Right atrium auricular region (tissue), 2 donors: ENCODE measurements at regions not wholly inside any gene's neighbourhood (a gene's known extent, or its start where the extent isn't known, plus 50 kb on each side); places are given as distances from the start of the nearest gene placed in this dataset.

Experiments used
- DNase-seq: peaks from one replicate; pipeline ENCODE4 v3.0.0-alpha.2; 2019; ENCODE audit warnings: low spot score
- H3K27ac ChIP-seq, 2 donors: fragments of 200-600 bp; sonication (generic); 1 replicate in 1 of 2; 2 replicates in 1 of 2; pipeline ENCODE4 v1.5.1; 2016 to 2019
- H3K27me3 ChIP-seq, 2 donors: fragments of 200-600 bp; sonication (generic); one replicate each; pipeline versions ENCODE4 v1.5.1 to v1.6.0; 2017 to 2019
- H3K36me3 ChIP-seq: fragments of 200-600 bp; sonication (generic); one replicate; pipeline ENCODE4 v1.5.1; 2016
- H3K4me1 ChIP-seq, 2 donors: fragments of 200-600 bp; sonication (generic); one replicate each; pipeline versions ENCODE4 v1.5.1 to v1.6.0; 2017 to 2019
- H3K4me3 ChIP-seq, 2 donors: fragments of 200-600 bp; sonication (generic); 1 replicate in 1 of 2; 2 replicates in 1 of 2; pipeline ENCODE4 v1.5.1; 2017 to 2019; ENCODE audit warnings: mild to moderate bottlenecking in 1 of 2, moderate library complexity in 1 of 2
- H3K9me3 ChIP-seq, 2 donors: fragments of 200-600 bp; sonication (generic); one replicate each; pipeline ENCODE4 v1.5.1; 2019
- CTCF ChIP-seq, 2 donors: fragments of 200-600 bp; sonication (generic); IDR thresholded peaks; one replicate each; pipeline ENCODE4 v1.5.1; 2019; ENCODE audit warnings: antibody characterized with exemption in 2 of 2

DNA sequence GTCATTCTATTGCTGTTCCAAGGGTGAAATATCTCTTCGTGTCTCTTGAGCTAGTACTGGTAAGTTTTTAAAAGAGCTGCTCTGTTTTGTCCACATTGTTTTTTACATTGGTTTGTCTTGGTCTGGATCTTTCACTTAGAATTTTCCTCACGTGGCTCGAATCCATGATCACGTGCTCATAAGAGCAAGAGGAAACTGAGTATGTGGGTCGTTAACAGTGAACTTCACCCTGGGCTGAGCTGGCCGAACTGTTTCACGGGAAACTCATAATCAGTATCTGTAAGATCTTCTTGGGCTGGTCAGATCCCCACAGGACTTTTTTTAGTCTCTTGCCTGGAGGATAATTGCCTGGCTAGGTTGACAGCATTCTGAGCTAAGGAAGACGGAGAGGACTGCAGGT lies 77.8 kb upstream of the HELT start:
- DNase-seq = no peak
- no peak for TF ChIP-seq CTCF (IDR thresholded peaks at IDR 0.05)

GRCh38 chr4:184941671-184942418 lies 76.4 kb upstream of the HELT start:
- Histone ChIP-seq H3K9me3 (no peaks in the 10 kb centered on the region), H3K4me3 (no peak overlapping the region), H3K27me3 (no peaks in the 10 kb centered on the region), H3K36me3 (no peaks in the 10 kb centered on the region), H3K4me1 (no peaks in the 10 kb centered on the region), H3K27ac (no peak overlapping the region)
- no peak for DNase-seq
- no peak for TF ChIP-seq CTCF (IDR thresholded peaks at IDR 0.05)

More for the DNA sequence above, 77.8 kb upstream of the HELT start:
- no peak overlapping the region for H3K4me3 ChIP-seq
- no peak overlapping the region for H3K27ac ChIP-seq
- H3K4me1 ChIP-seq = no peaks in the 10 kb centered on the region
- no peaks in the 10 kb centered on the region for H3K27me3 ChIP-seq
- H3K36me3 ChIP-seq = no peaks in the 10 kb centered on the region
- H3K9me3 ChIP-seq = no peaks in the 10 kb centered on the region

DNA sequence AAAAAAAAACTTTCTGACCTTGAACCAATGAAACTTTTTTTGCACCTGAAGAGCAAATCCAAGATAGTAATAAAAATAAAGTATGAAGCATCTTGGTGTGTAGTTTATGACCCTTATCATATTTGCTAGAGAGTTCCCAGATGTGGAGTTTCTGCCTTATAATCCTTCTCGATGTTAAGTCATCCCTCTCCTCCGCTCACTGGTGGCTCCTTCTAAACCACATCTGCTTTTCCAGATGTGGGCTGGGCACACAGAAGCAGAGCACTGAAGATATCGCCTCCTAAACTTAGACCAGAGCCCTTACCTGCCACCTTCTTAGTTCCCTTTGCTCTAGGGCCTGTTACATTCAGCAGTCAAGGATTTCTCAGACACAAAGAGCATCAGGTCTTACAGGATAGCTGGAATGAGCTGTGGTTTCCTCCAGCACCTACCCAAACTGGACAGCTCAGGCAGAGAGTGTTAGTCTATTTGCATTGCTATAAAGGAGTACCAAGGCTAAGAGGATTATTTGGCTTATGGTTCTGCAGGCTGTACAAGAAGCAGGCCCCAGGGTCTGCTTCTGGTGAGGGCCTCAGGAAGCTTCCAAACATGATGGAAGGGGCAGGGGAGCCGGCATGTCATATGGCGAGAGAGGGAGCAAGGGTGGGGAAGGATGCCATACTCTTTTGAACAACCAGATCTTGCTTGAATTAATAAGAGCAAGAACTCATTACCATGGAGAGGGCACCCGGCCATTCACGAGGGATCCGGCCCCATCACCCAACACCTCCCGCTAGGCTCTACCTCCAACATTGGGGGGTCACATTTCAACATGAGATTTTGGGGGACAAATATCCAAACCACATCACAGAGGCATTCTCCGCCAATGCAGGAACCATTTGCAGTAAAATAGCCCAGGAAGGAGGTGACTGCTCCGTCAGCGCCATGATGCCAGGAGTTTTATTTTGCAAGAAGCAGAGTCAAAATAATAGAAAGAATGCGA lies 75.6 kb upstream of the HELT start:
- no peak for DNase-seq
- H3K4me3 ChIP-seq = no peak overlapping the region
- no peaks in the 10 kb centered on the region for H3K9me3 ChIP-seq
- no peaks in the 10 kb centered on the region for H3K27me3 ChIP-seq
- no peaks in the 10 kb centered on the region for H3K4me1 ChIP-seq
- no peak for TF ChIP-seq CTCF (IDR thresholded peaks at IDR 0.05)
- no peaks in the 10 kb centered on the region for H3K36me3 ChIP-seq
- no peak overlapping the region for H3K27ac ChIP-seq

DNA sequence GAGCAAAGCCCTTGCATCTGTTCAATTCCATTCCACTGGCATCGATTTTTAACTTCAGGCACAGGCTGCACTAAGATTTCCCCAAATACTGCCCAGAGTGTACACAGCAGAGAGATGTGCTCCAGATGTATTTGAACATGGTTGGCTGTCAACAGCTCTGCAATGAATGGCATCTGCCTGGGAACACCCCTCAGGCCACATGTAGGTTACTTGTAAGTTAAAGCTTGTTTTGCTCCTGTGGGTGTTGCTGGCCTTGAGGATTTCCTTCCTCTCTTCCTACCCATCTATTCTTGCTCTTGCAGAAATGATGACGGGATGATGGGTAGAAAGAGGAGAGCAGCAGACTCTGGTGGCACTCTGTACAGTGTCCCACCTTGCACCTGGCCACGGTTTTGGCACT lies 69.3 kb upstream of the HELT start:
- H3K9me3 ChIP-seq = no peaks in the 10 kb centered on the region
- no peak overlapping the region for H3K27ac ChIP-seq
- no peaks in the 10 kb centered on the region for H3K4me1 ChIP-seq
- no peak overlapping the region for H3K4me3 ChIP-seq
- no peak for DNase-seq
- TF ChIP-seq CTCF (IDR thresholded peaks at IDR 0.05) = no peak
- H3K36me3 ChIP-seq = no peaks in the 10 kb centered on the region
- H3K27me3 ChIP-seq = no peaks in the 10 kb centered on the region

DNA sequence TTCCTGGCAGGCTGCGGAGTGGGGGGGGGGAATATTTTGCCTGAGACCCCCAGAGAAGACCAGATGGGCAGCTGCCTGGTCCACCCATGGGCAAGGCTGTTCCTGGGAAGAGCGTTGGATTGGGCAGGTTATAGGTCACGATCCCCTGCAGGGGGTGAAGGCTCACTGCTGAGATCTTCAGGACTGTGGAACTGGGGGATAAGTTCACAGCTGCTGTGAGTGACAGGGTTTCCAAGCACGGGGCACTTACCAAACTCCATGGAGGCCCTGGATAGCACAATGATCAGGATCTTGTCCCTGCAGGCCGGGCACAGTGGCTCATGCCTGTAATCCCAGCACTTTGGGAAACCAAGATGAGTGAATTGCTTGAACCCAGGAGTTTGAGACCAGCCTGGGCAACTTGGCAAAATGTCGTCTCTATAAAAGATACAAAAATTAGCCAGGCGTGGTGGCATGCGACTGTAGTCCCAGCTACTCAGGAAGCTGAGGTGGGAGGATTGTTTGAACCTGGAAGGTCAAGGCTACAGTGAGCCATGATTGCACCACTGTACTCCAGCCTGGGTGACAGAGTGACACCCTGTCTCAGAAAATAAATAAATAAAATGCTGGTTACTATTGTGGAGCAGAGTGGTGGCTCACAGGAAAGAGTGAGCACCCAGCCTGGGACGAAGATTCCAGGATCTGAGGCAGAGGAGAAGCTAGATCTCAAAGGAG lies 68.0 kb upstream of the HELT start:
- DNase-seq = no peak
- Histone ChIP-seq H3K36me3 (no peaks in the 10 kb centered on the region), H3K4me3 (no peak overlapping the region), H3K4me1 (no peaks in the 10 kb centered on the region), H3K27ac (no peak overlapping the region), H3K9me3 (no peaks in the 10 kb centered on the region), H3K27me3 (no peaks in the 10 kb centered on the region)
- no peak for TF ChIP-seq CTCF (IDR thresholded peaks at IDR 0.05)
